LoVo (cell line): ENCODE measurements at regions not wholly inside any gene's neighbourhood (a gene's known extent, or its start where the extent isn't known, plus 50 kb on each side); places are given as distances from the start of the nearest gene placed in this dataset.
A peak's percentile ranks its signal among the peaks of the same experiment; 100 is the strongest.

ENCODE experiments used
- DNase-seq: peaks from one replicate; pipeline ENCODE4 v3.0.0-alpha.2; 2016; ENCODE audit warnings: low spot score

- peak; percentile 69 for DNase-seq
These were observed 66.3 kb upstream of the KLF6 start for GRCh38 chr10:3850999-3851937.

GRCh38 chr10:3848775-3849635, 64.0 kb upstream of the KLF6 start:
- no peak for DNase-seq

- no peak for DNase-seq
These were observed 63.2 kb upstream of the KLF6 start for GRCh38 chr10:3848005-3848774.

GRCh38 chr10:3846736-3847135, 61.7 kb upstream of the KLF6 start:
- DNase-seq, result no peak

GRCh38 chr10:3844491-3845025, 59.5 kb upstream of the KLF6 start:
- no peak for DNase-seq

- no peak for DNase-seq
These were observed 53.7 kb upstream of the KLF6 start for GRCh38 chr10:3838460-3839437.

GRCh38 chr10:3837647-3838459, 52.8 kb upstream of the KLF6 start:
- no peak for DNase-seq

- no peak for DNase-seq
These were observed 51.3 kb upstream of the KLF6 start for GRCh38 chr10:3836222-3836820.

GRCh38 chr10:3835770-3836169, 50.8 kb upstream of the KLF6 start:
- DNase-seq, result no peak

- no peak for DNase-seq
These were observed 49.9 kb upstream of the KLF6 start for GRCh38 chr10:3834947-3835346.
